Naive thymus-derived CD4-positive, alpha-beta T cell (primary cell): ENCODE measurements at regions not wholly inside any gene's neighbourhood (a gene's known extent, or its start where the extent isn't known, plus 50 kb on each side); places are given as distances from the start of the nearest gene placed in this dataset.
A peak's percentile ranks its signal among the peaks of the same experiment; 100 is the strongest.

Experiments
- ATAC-seq: fragments of 150-1000 bp; cut with Tn5 transposase; 2 replicates; pipeline ENCODE4 v1.10.0; 2021; ENCODE audit warnings: mild to moderate bottlenecking, moderate library complexity
- CTCF ChIA-PET: fragments of 350-600 bp; sonication (Branson Sonifier 250); formaldehyde crosslinking; loops from one replicate; lab custom pipeline; 2021; ENCODE audit warnings: antibody characterized with exemption; lab: Charles Lee
- POLR2A ChIA-PET: fragments of 350-600 bp; sonication (Branson Sonifier 250); formaldehyde crosslinking; loops from one replicate; lab custom pipeline; 2021; ENCODE audit warnings: antibody characterized with exemption, inconsistent platforms; lab: Charles Lee
- DNase-seq, 9 donors: peaks; one replicate each; pipeline versions ENCODE4 v3.0.0 to v3.0.0-alpha.2; 2020 to 2022; ENCODE audit warnings: mixed read lengths in 1 of 9
- H3K27ac ChIP-seq: one replicate; pipeline ENCODE4 v1.7.0; 2013; ENCODE audit warnings: mild to moderate bottlenecking, low read depth, low read length, moderate library complexity
- H3K27me3 ChIP-seq, 2 donors: one replicate each; pipeline ENCODE4 v1.7.0; 2013; ENCODE audit warnings: low read length in 2 of 2, mild to moderate bottlenecking in 2 of 2, moderate library complexity in 2 of 2; ENCODE audit not compliant: control insufficient read depth in 2 of 2, insufficient read depth in 2 of 2
- H3K36me3 ChIP-seq, 3 experiments: 1 replicate in 2 of 3; 2 replicates in 1 of 3; pipeline ENCODE4 v1.7.0; 2013; ENCODE audit warnings: low read length in 3 of 3, mild to moderate bottlenecking in 3 of 3, moderate library complexity in 1 of 3; ENCODE audit not compliant: insufficient read depth in 3 of 3, control insufficient read depth in 2 of 3
- H3K4me1 ChIP-seq, 2 donors: one replicate each; pipeline ENCODE4 v1.7.0; 2013; ENCODE audit warnings: low read length in 2 of 2, mild to moderate bottlenecking in 2 of 2, moderate library complexity in 1 of 2; ENCODE audit not compliant: control insufficient read depth in 2 of 2, insufficient read depth in 2 of 2
- H3K4me3 ChIP-seq: 2 replicates; pipeline ENCODE4 v1.7.0; 2013; ENCODE audit warnings: mild to moderate bottlenecking, low read length
- H3K9me3 ChIP-seq, 3 experiments: 1 replicate in 2 of 3; 2 replicates in 1 of 3; pipeline ENCODE4 v1.7.0; 2013; ENCODE audit warnings: low read length in 3 of 3; ENCODE audit not compliant: control insufficient read depth in 2 of 3
- H3K27ac Mint-ChIP-seq, 9 donors: one replicate each; pipeline ENCODE4 v1.8.0; 2020 to 2022; ENCODE audit warnings: mixed read lengths in 9 of 9, mild to moderate bottlenecking in 8 of 9, moderate library complexity in 5 of 9, inconsistent platforms in 2 of 9
- H3K27me3 Mint-ChIP-seq, 5 donors: one replicate each; pipeline ENCODE4 v1.8.0; 2021 to 2022; ENCODE audit warnings: mixed read lengths in 5 of 5, mild to moderate bottlenecking in 1 of 5
- H3K36me3 Mint-ChIP-seq, 5 donors: one replicate each; pipeline ENCODE4 v1.8.0; 2020 to 2022; ENCODE audit warnings: mixed read lengths in 5 of 5, mild to moderate bottlenecking in 3 of 5, inconsistent platforms in 1 of 5
- H3K4me1 Mint-ChIP-seq, 7 donors: one replicate each; pipeline ENCODE4 v1.8.0; 2020 to 2022; ENCODE audit warnings: mixed read lengths in 7 of 7, mild to moderate bottlenecking in 3 of 7, inconsistent platforms in 1 of 7
- H3K4me3 Mint-ChIP-seq, 10 donors: one replicate each; pipeline ENCODE4 v1.8.0; 2020 to 2022; ENCODE audit warnings: mild to moderate bottlenecking in 10 of 10, mixed read lengths in 10 of 10, moderate library complexity in 6 of 10, inconsistent platforms in 2 of 10
- H3K9me3 Mint-ChIP-seq, 11 donors: one replicate each; pipeline ENCODE4 v1.8.0; 2020 to 2022; ENCODE audit warnings: mixed read lengths in 11 of 11, mild to moderate bottlenecking in 4 of 11, inconsistent platforms in 1 of 11, moderate library complexity in 1 of 11
- intact Hi-C, 2 donors: fragments of 100-400 bp; cut with micrococcal nuclease; formaldehyde crosslinking; loops; one replicate each; pipeline ENCODE4 v1.15.1; 2023

DNA sequence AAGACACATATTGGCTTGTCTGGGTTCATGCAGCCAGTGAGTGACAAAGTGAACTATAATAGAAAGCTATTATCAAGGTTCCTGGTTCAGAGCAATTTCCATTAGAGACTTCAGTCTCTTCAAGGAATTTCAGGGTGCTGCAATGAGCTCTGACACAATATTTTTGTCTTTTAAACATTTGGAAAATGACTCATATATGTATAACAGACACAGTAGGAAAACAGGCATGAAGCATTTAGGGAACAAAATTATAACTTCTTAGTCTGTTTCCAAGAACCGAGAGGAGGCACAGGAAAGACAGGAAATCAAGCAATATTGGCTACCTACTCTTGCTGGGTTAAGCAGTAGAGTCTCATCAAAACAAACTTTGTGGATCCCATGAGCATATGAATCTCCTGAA is 170.4 kb downstream of the PTPRC start:
- no peak for DNase-seq
- H3K36me3 ChIP-seq, result no peaks in the 10 kb centered on the region
- POLR2A ChIA-PET, result no interaction called here

GRCh38 chr1:198811449-198811848 is 172.6 kb downstream of the PTPRC start:
- DNase-seq (no peak), ATAC-seq (no peak)
- Histone ChIP-seq H3K36me3 (no peaks in the 10 kb centered on the region), H3K9me3 (no peaks in the 10 kb centered on the region), H3K27ac (no peak overlapping the region), H3K4me3 (no peak overlapping the region), H3K27me3 (no peaks in the 10 kb centered on the region), H3K4me1 (no peaks in the 10 kb centered on the region)
- ChIA-PET CTCF (no interaction called here), POLR2A (no interaction called here)
- Mint-ChIP-seq H3K9me3 (peaks cover 6 to 39% (median 30%) of the 10 kb centered on the region in 11 donors), H3K27me3 (peaks cover 0 to 3% (median 0%) of the 10 kb centered on the region in 5 donors), H3K36me3 (peaks cover 4 to 46% (median 9%) of the 10 kb centered on the region in 5 donors), H3K4me3 (no peak overlapping the region), H3K4me1 (peaks cover 0 to 1% (median 0%) of the 10 kb centered on the region in 7 donors), H3K27ac (no peak overlapping the region)
- intact Hi-C loops, result no loop called here

More for the DNA sequence above, 170.4 kb downstream of the PTPRC start:
- H3K27ac ChIP-seq, result no peak overlapping the region
- H3K4me3 ChIP-seq, result no peak overlapping the region
- CTCF ChIA-PET, result no interaction called here
- H3K4me1 Mint-ChIP-seq, result peaks cover 0 to 3% (median 0%) of the 10 kb centered on the region in 7 donors
- peaks cover 3 to 33% (median 11%) of the 10 kb centered on the region in 11 donors for H3K9me3 Mint-ChIP-seq
- H3K9me3 ChIP-seq, result no peaks in the 10 kb centered on the region
- H3K4me1 ChIP-seq, result no peaks in the 10 kb centered on the region
- no peak overlapping the region for H3K4me3 Mint-ChIP-seq
- H3K27me3 Mint-ChIP-seq, result peaks cover 0 to 3% (median 0%) of the 10 kb centered on the region in 5 donors
- peaks cover 0 to 38% (median 4%) of the 10 kb centered on the region in 5 donors for H3K36me3 Mint-ChIP-seq
- intact Hi-C loops, result no loop called here
- no peak for ATAC-seq
- no peak overlapping the region for H3K27ac Mint-ChIP-seq
- H3K27me3 ChIP-seq, result no peaks in the 10 kb centered on the region

DNA sequence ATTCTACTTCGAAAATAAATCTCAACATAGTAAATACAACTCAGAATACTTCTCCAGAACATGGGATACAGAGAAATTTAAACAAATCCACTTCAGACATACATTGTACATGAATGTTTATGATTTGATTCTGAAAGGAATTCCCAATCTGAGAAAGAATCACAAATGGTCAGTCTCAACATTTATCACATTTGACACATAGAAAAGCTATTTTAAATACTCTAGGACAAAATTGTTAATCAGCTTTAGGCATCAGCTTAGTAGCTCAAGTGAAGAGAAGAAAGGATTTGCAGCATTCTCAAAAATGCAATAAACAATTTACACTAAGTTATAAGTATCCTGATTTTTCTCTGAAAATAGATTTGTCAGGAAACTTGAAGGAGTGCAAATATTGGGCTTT is 184.8 kb downstream of the PTPRC start:
- Mint-ChIP-seq H3K36me3 (peaks cover 0 to 16% (median 0%) of the 10 kb centered on the region in 5 donors), H3K9me3 (no peaks in the 10 kb centered on the region), H3K27me3 (peaks cover 0 to 4% (median 0%) of the 10 kb centered on the region in 5 donors), H3K4me3 (no peak overlapping the region), H3K4me1 (no peaks in the 10 kb centered on the region), H3K27ac (no peak overlapping the region)
- Histone ChIP-seq H3K27me3 (no peaks in the 10 kb centered on the region), H3K27ac (no peak overlapping the region), H3K4me1 (no peaks in the 10 kb centered on the region), H3K4me3 (no peak overlapping the region), H3K36me3 (no peaks in the 10 kb centered on the region), H3K9me3 (no peaks in the 10 kb centered on the region)
- DNase-seq (no peak), ATAC-seq (no peak)
- ChIA-PET POLR2A (no interaction called here), CTCF (no interaction called here)
- intact Hi-C loops, result no loop called here

- Histone ChIP-seq H3K4me1 (no peaks in the 10 kb centered on the region), H3K36me3 (no peaks in the 10 kb centered on the region), H3K4me3 (no peak overlapping the region), H3K9me3 (no peaks in the 10 kb centered on the region), H3K27ac (no peak overlapping the region), H3K27me3 (no peaks in the 10 kb centered on the region)
- Mint-ChIP-seq H3K27ac (no peak overlapping the region), H3K27me3 (peaks cover 0 to 4% (median 0%) of the 10 kb centered on the region in 5 donors), H3K4me3 (no peak overlapping the region), H3K4me1 (peaks cover 2 to 5% (median 4%) of the 10 kb centered on the region in 7 donors), H3K36me3 (peaks cover 0 to 12% (median 0%) of the 10 kb centered on the region in 5 donors), H3K9me3 (no peaks in the 10 kb centered on the region)
- intact Hi-C loops, result no loop called here
- ChIA-PET POLR2A (no interaction called here), CTCF (no interaction called here)
- DNase-seq, result no peak
- ATAC-seq, result no peak
Measured at GRCh38 chr1:198825254-198825653, 186.4 kb downstream of the PTPRC start.

DNA sequence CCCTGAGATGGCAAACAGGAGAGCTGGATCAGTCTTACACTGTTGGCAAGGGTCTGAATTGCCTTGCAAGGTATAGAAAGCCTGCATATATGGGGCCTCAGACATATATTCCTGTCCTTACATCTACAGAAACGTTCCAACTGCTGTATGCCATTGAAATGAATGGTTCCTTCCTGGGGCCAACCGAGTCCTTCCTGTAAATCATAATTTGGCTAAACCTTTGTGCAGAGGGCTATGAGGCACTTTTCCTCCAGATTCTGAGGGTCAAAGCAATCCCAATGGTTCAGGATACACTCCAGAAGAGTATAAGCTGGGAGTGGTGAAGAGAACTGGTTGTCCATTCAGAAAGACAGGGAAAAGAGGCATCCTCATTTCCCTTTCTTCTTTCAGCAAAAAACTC is 190.5 kb downstream of the PTPRC start:
- H3K36me3 ChIP-seq, result no peaks in the 10 kb centered on the region
- intact Hi-C loops, result no loop called here
- H3K9me3 ChIP-seq, result no peaks in the 10 kb centered on the region
- DNase-seq (no peak), ATAC-seq (no peak)
- ChIA-PET CTCF (interaction anchor here (1.6 kb wide), 1 partner anchor 284 kb away, joined by 5 read pairs; no protein-coding TSS in a partner anchor), POLR2A (no interaction called here)
- peaks cover 0 to 4% (median 0%) of the 10 kb centered on the region in 5 donors for H3K27me3 Mint-ChIP-seq
- H3K4me1 ChIP-seq, result no peaks in the 10 kb centered on the region
- no peak overlapping the region for H3K27ac Mint-ChIP-seq
- no peaks in the 10 kb centered on the region for H3K9me3 Mint-ChIP-seq
- no peak overlapping the region for H3K4me3 Mint-ChIP-seq
- H3K36me3 Mint-ChIP-seq, result peaks cover 0 to 20% (median 0%) of the 10 kb centered on the region in 5 donors
- no peaks in the 10 kb centered on the region for H3K27me3 ChIP-seq
- H3K27ac ChIP-seq, result no peak overlapping the region
- no peak overlapping the region for H3K4me3 ChIP-seq
- H3K4me1 Mint-ChIP-seq, result peaks cover 2 to 19% (median 12%) of the 10 kb centered on the region in 7 donors

- no peaks in the 10 kb centered on the region for H3K9me3 ChIP-seq
- DNase-seq, result no peak
- no peak for ATAC-seq
- H3K4me1 ChIP-seq, result no peaks in the 10 kb centered on the region
- no peaks in the 10 kb centered on the region for H3K27me3 Mint-ChIP-seq
- H3K4me1 Mint-ChIP-seq, result peaks cover 2 to 21% (median 12%) of the 10 kb centered on the region in 7 donors
- no peak overlapping the region for H3K4me3 ChIP-seq
- no peaks in the 10 kb centered on the region for H3K27me3 ChIP-seq
- no peaks in the 10 kb centered on the region for H3K36me3 ChIP-seq
- peaks cover 0 to 1% (median 0%) of the 10 kb centered on the region in 11 donors for H3K9me3 Mint-ChIP-seq
- no peak overlapping the region for H3K27ac ChIP-seq
- peaks cover 0 to 21% (median 0%) of the 10 kb centered on the region in 5 donors for H3K36me3 Mint-ChIP-seq
- intact Hi-C loops, result no loop called here
- ChIA-PET POLR2A (no interaction called here), CTCF (no interaction called here)
- H3K27ac Mint-ChIP-seq, result peak overlapping the region in 4 of 9 donors; percentile 0 to 43 (median 14)
- H3K4me3 Mint-ChIP-seq, result no peak overlapping the region
Measured at GRCh38 chr1:198829944-198830343, 191.1 kb downstream of the PTPRC start.

DNA sequence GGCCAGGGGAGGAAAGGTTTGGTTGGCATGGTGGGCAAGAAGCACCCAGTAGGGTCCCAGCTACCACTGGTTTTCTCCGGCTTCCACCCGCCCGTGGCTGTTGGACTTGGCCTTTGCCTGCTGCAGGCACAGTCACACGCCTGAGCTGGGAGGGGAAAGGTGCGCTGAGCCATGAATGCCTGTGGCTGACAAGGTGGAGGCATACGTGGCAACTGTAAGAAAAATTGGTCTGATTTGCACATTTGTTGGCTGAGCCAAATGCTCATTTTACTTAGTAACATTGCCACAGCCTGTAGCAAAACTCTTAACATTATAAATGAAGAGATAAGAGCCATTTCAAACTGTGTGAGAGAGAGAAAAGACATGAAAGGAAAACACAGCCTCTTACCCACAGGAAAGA is 191.6 kb downstream of the PTPRC start:
- Histone ChIP-seq H3K36me3 (no peaks in the 10 kb centered on the region), H3K9me3 (no peaks in the 10 kb centered on the region), H3K4me1 (no peaks in the 10 kb centered on the region), H3K4me3 (no peak overlapping the region), H3K27me3 (no peaks in the 10 kb centered on the region), H3K27ac (no peak overlapping the region)
- intact Hi-C loops, result no loop called here
- DNase-seq (peak in 1 of 9 donors; percentile 12), ATAC-seq (no peak)
- no peaks in the 10 kb centered on the region for H3K27me3 Mint-ChIP-seq
- peak overlapping the region in 3 of 10 donors; percentile 10 to 48 (median 16) for H3K4me3 Mint-ChIP-seq
- H3K27ac Mint-ChIP-seq, result peak overlapping the region in 4 of 9 donors; percentile 2 to 63 (median 10)
- H3K36me3 Mint-ChIP-seq, result peaks cover 0 to 23% (median 0%) of the 10 kb centered on the region in 5 donors
- peaks cover 5 to 21% (median 12%) of the 10 kb centered on the region in 7 donors for H3K4me1 Mint-ChIP-seq
- H3K9me3 Mint-ChIP-seq, result peaks cover 0 to 2% (median 0%) of the 10 kb centered on the region in 11 donors
- POLR2A ChIA-PET, result no interaction called here
- CTCF ChIA-PET, result no interaction called here
